DND-41 (cell line): ENCODE measurements at regions not wholly inside any gene's neighbourhood (a gene's known extent, or its start where the extent isn't known, plus 50 kb on each side); places are given as distances from the start of the nearest gene placed in this dataset.
"Not testable (repeated sequence)": the region's sequence is repeated elsewhere in the genome, so short reads cannot be mapped to it uniquely, and the experiment has no call there.

Source experiments
- EZH2 ChIP-seq: IDR thresholded peaks from 3 replicates; pipeline ENCODE4 v1.6.1; 2012; ENCODE audit warnings: borderline replicate concordance, low read depth, mild to moderate bottlenecking, moderate library complexity, low read length, inconsistent platforms; ENCODE audit not compliant: severe bottlenecking
- TF ChIP-seq, protein P1 (sequence below): IDR thresholded peaks from 2 replicates; pipeline ENCODE4 v1.5.1; 2012; ENCODE audit warnings: borderline replicate concordance, low read length, moderate library complexity, mild to moderate bottlenecking; ENCODE audit not compliant: poor library complexity, severe bottlenecking; ENCODE audit errors: extremely low read depth

DNA sequence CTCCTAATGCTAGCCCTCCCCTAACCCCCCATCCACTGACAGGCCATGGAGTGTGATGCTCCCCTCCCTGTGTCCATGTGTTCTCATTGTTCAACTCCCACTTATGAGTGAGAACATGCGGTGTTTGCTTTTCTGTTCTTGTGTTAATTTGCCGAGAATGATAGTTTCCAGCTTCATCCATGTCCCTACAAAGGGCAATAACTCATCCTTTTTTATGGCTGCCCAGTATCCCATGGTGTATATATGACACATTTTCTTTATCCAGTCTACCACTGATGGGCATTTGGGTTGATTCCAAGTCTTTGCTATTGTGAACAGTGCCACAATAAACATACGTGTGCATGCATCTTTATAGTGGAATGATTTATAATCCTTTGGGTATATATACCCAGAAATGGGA is 779.0 kb downstream of the PCDH7 start:
- TF ChIP-seq, protein P1, sequence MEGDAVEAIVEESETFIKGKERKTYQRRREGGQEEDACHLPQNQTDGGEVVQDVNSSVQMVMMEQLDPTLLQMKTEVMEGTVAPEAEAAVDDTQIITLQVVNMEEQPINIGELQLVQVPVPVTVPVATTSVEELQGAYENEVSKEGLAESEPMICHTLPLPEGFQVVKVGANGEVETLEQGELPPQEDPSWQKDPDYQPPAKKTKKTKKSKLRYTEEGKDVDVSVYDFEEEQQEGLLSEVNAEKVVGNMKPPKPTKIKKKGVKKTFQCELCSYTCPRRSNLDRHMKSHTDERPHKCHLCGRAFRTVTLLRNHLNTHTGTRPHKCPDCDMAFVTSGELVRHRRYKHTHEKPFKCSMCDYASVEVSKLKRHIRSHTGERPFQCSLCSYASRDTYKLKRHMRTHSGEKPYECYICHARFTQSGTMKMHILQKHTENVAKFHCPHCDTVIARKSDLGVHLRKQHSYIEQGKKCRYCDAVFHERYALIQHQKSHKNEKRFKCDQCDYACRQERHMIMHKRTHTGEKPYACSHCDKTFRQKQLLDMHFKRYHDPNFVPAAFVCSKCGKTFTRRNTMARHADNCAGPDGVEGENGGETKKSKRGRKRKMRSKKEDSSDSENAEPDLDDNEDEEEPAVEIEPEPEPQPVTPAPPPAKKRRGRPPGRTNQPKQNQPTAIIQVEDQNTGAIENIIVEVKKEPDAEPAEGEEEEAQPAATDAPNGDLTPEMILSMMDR = not testable (repeated sequence)
- TF ChIP-seq EZH2 = not testable (repeated sequence)
